BLaER1 treated with 17β-estradiol and CSF1 and Interleukin-3, amounts not matched to agents 10 nM and 100 nM (cell line): ENCODE measurements at regions not wholly inside any gene's neighbourhood (a gene's known extent, or its start where the extent isn't known, plus 50 kb on each side); places are given as distances from the start of the nearest gene placed in this dataset.

Experiments used
- H3K27ac ChIP-seq, 11 experiments: shearing (Covaris generic); formaldehyde crosslinking; 2 replicates each; pipeline ENCODE4 v1.8.1; 2022
- H3K27me3 ChIP-seq, 11 experiments: shearing (Covaris generic); formaldehyde crosslinking; 2 replicates each; pipeline ENCODE4 v1.8.1; 2022
- H3K36me3 ChIP-seq, 11 experiments: shearing (Covaris generic); formaldehyde crosslinking; 2 replicates each; pipeline ENCODE4 v1.8.1; 2022
- H3K4me1 ChIP-seq, 10 experiments: shearing (Covaris generic); formaldehyde crosslinking; 2 replicates each; pipeline ENCODE4 v1.8.1; 2022
- H3K4me2 ChIP-seq, 11 experiments: shearing (Covaris generic); formaldehyde crosslinking; 2 replicates each; pipeline ENCODE4 v1.8.1; 2022
- H3K4me3 ChIP-seq, 10 experiments: shearing (Covaris generic); formaldehyde crosslinking; 2 replicates each; pipeline ENCODE4 v1.8.1; 2022
- H3K9ac ChIP-seq, 11 experiments: shearing (Covaris generic); formaldehyde crosslinking; 2 replicates each; pipeline ENCODE4 v1.8.1; 2022
- H3K9me3 ChIP-seq, 11 experiments: shearing (Covaris generic); formaldehyde crosslinking; replicated peaks in 1 of 11; 2 replicates each; pipeline ENCODE4 v1.8.1; 2022
- H4K20me1 ChIP-seq, 11 experiments: shearing (Covaris generic); formaldehyde crosslinking; 2 replicates each; pipeline ENCODE4 v1.8.1; 2022
- Cebpa-rat ChIP-seq, 11 experiments: shearing (Covaris generic); IDR thresholded peaks; 2 replicates each; pipeline ENCODE4 v1.8.1; 2022

GRCh38 chr5:61215996-61216395 is 53.7 kb upstream of the SMIM15 start:
- no peak overlapping the region for H3K4me3 ChIP-seq
- no peak overlapping the region for H3K9ac ChIP-seq
- no peak overlapping the region for H3K4me2 ChIP-seq
- peaks cover 8 to 15% (median 10%) of the 10 kb centered on the region in 10 experiments for H3K4me1 ChIP-seq
- H3K9me3 ChIP-seq, result peaks cover 0 to 18% (median 11%) of the 10 kb centered on the region in 11 experiments; a peak in 13 of 22 replicates
- no peak overlapping the region for H3K27ac ChIP-seq
- H4K20me1 ChIP-seq, result no peaks in the 10 kb centered on the region
- H3K36me3 ChIP-seq, result no peaks in the 10 kb centered on the region
- no peaks in the 10 kb centered on the region for H3K27me3 ChIP-seq
- no peak for TF ChIP-seq Cebpa-rat (IDR thresholded peaks at IDR 0.05)

GRCh38 chr5:61216741-61217140 is 54.5 kb upstream of the SMIM15 start:
- Histone ChIP-seq H3K27ac (no peak overlapping the region), H3K27me3 (no peaks in the 10 kb centered on the region), H4K20me1 (no peaks in the 10 kb centered on the region), H3K4me3 (no peak overlapping the region), H3K4me1 (peaks cover 8 to 14% (median 10%) of the 10 kb centered on the region in 10 experiments), H3K9me3 (peaks cover 0 to 23% (median 13%) of the 10 kb centered on the region in 11 experiments; a peak in 12 of 22 replicates), H3K36me3 (no peaks in the 10 kb centered on the region), H3K9ac (no peak overlapping the region), H3K4me2 (no peak overlapping the region)
- TF ChIP-seq Cebpa-rat (IDR thresholded peaks at IDR 0.05), result no peak

GRCh38 chr5:61217214-61217613 is 54.9 kb upstream of the SMIM15 start:
- peaks cover 7 to 11% (median 9%) of the 10 kb centered on the region in 10 experiments for H3K4me1 ChIP-seq

GRCh38 chr5:61228229-61228628 is 66.0 kb upstream of the SMIM15 start:
- Histone ChIP-seq H4K20me1 (no peaks in the 10 kb centered on the region), H3K27me3 (no peaks in the 10 kb centered on the region), H3K4me1 (peaks cover 31 to 41% (median 35%) of the 10 kb centered on the region in 10 experiments), H3K36me3 (no peaks in the 10 kb centered on the region), H3K4me3 (peak overlapping the region in 1 of 10 experiments; percentile 28; a peak in 1 of 20 replicates), H3K9me3 (peaks cover 11 to 20% (median 13%) of the 10 kb centered on the region in 11 experiments), H3K9ac (0 out of 22 replicates have a peak overlapping the region, but pooled peaks of 1 of the 11 experiments have one; percentile 22), H3K27ac (peak overlapping the region in 5 of 11 experiments; percentile 6 to 20 (median 10); a peak in 3 of 22 replicates), H3K4me2 (peak overlapping the region; percentile 58 to 88 (median 71))
- no peak for TF ChIP-seq Cebpa-rat (IDR thresholded peaks at IDR 0.05)

More at GRCh38 chr5:61217214-61217613, 54.9 kb upstream of the SMIM15 start:
- Histone ChIP-seq H3K27me3 (no peaks in the 10 kb centered on the region), H3K36me3 (no peaks in the 10 kb centered on the region), H3K9me3 (peaks cover 0 to 26% (median 15%) of the 10 kb centered on the region in 11 experiments; a peak in 12 of 22 replicates), H3K4me2 (no peak overlapping the region), H3K27ac (no peak overlapping the region), H3K4me3 (no peak overlapping the region), H3K9ac (no peak overlapping the region), H4K20me1 (no peaks in the 10 kb centered on the region)
- TF ChIP-seq Cebpa-rat (IDR thresholded peaks at IDR 0.05), result no peak

GRCh38 chr5:61228691-61229280 is 66.5 kb upstream of the SMIM15 start:
- Histone ChIP-seq H3K27ac (peak overlapping the region in 5 of 11 experiments; percentile 6 to 20 (median 10); a peak in 4 of 22 replicates), H3K4me3 (peak overlapping the region in 2 of 10 experiments; percentile 6 to 28; a peak in 3 of 20 replicates), H3K36me3 (no peaks in the 10 kb centered on the region), H3K4me1 (peaks cover 31 to 43% (median 36%) of the 10 kb centered on the region in 10 experiments), H3K9me3 (peaks cover 11 to 20% (median 13%) of the 10 kb centered on the region in 11 experiments), H3K9ac (peak overlapping the region in 2 of 11 experiments; percentile 22 to 32; a peak in 2 of 22 replicates), H3K27me3 (no peaks in the 10 kb centered on the region), H4K20me1 (no peaks in the 10 kb centered on the region), H3K4me2 (peak overlapping the region; percentile 58 to 88 (median 71))
- no peak for TF ChIP-seq Cebpa-rat (IDR thresholded peaks at IDR 0.05)

GRCh38 chr5:61229416-61229815 is 67.1 kb upstream of the SMIM15 start:
- H3K27me3 ChIP-seq, result no peaks in the 10 kb centered on the region
- H3K4me3 ChIP-seq, result no peak overlapping the region; a peak in 1 of 20 replicates
- H3K9me3 ChIP-seq, result peaks cover 11 to 20% (median 13%) of the 10 kb centered on the region in 11 experiments
- H3K4me1 ChIP-seq, result peaks cover 31 to 43% (median 36%) of the 10 kb centered on the region in 10 experiments
- H4K20me1 ChIP-seq, result no peaks in the 10 kb centered on the region
- H3K4me2 ChIP-seq, result peak overlapping the region; percentile 58 to 88 (median 71)
- peak overlapping the region in 1 of 11 experiments; percentile 32; a peak in 2 of 22 replicates for H3K9ac ChIP-seq
- peak overlapping the region in 2 of 11 experiments; percentile 1 to 21; a peak in 2 of 22 replicates for H3K27ac ChIP-seq
- TF ChIP-seq Cebpa-rat (IDR thresholded peaks at IDR 0.05), result no peak
- no peaks in the 10 kb centered on the region for H3K36me3 ChIP-seq

GRCh38 chr5:61230492-61230891 is 68.2 kb upstream of the SMIM15 start:
- TF ChIP-seq Cebpa-rat (IDR thresholded peaks at IDR 0.05), result no peak
- Histone ChIP-seq H3K27ac (no peak overlapping the region), H3K36me3 (no peaks in the 10 kb centered on the region), H3K27me3 (no peaks in the 10 kb centered on the region), H3K4me1 (peaks cover 31 to 43% (median 36%) of the 10 kb centered on the region in 10 experiments), H3K4me3 (no peak overlapping the region), H4K20me1 (no peaks in the 10 kb centered on the region), H3K9ac (no peak overlapping the region), H3K9me3 (peaks cover 11 to 20% (median 14%) of the 10 kb centered on the region in 11 experiments), H3K4me2 (peak overlapping the region in 3 of 11 experiments; percentile 70 to 82 (median 71); a peak in 1 of 22 replicates)

GRCh38 chr5:61231813-61232212 is 69.5 kb upstream of the SMIM15 start:
- no peaks in the 10 kb centered on the region for H4K20me1 ChIP-seq
- H3K27me3 ChIP-seq, result no peaks in the 10 kb centered on the region
- H3K4me2 ChIP-seq, result peak overlapping the region in 3 of 11 experiments; percentile 67 to 83 (median 73); a peak in 4 of 22 replicates
- H3K9ac ChIP-seq, result no peak overlapping the region
- no peaks in the 10 kb centered on the region for H3K36me3 ChIP-seq
- no peak overlapping the region for H3K4me3 ChIP-seq
- peaks cover 11 to 20% (median 14%) of the 10 kb centered on the region in 11 experiments for H3K9me3 ChIP-seq
- peaks cover 31 to 43% (median 36%) of the 10 kb centered on the region in 10 experiments for H3K4me1 ChIP-seq
- H3K27ac ChIP-seq, result no peak overlapping the region
- TF ChIP-seq Cebpa-rat (IDR thresholded peaks at IDR 0.05), result no peak

- peaks cover 11 to 20% (median 14%) of the 10 kb centered on the region in 11 experiments for H3K9me3 ChIP-seq
- 0 out of 22 replicates have a peak overlapping the region, but pooled peaks of 2 of the 11 experiments have one; percentile 6 to 15 for H3K27ac ChIP-seq
- no peaks in the 10 kb centered on the region for H3K36me3 ChIP-seq
- H3K9ac ChIP-seq, result peak overlapping the region in 2 of 11 experiments; percentile 1; a peak in 1 of 22 replicates
- H3K27me3 ChIP-seq, result no peaks in the 10 kb centered on the region
- H3K4me1 ChIP-seq, result peaks cover 31 to 46% (median 37%) of the 10 kb centered on the region in 10 experiments
- H3K4me3 ChIP-seq, result no peak overlapping the region
- no peaks in the 10 kb centered on the region for H4K20me1 ChIP-seq
- H3K4me2 ChIP-seq, result peak overlapping the region; percentile 20 to 83 (median 59); a peak in 21 of 22 replicates
- no peak for TF ChIP-seq Cebpa-rat (IDR thresholded peaks at IDR 0.05)
Measured at GRCh38 chr5:61232490-61233050, 70.3 kb upstream of the SMIM15 start.
